NCI-H226 (cell line): ENCODE measurements at regions not wholly inside any gene's neighbourhood (a gene's known extent, or its start where the extent isn't known, plus 50 kb on each side); places are given as distances from the start of the nearest gene placed in this dataset.
"Not testable (repeated sequence)": the region's sequence is repeated elsewhere in the genome, so short reads cannot be mapped to it uniquely, and the experiment has no call there.

Source experiments
- DNase-seq: peaks from one replicate; pipeline ENCODE4 v3.0.0-alpha.2; 2015

DNA sequence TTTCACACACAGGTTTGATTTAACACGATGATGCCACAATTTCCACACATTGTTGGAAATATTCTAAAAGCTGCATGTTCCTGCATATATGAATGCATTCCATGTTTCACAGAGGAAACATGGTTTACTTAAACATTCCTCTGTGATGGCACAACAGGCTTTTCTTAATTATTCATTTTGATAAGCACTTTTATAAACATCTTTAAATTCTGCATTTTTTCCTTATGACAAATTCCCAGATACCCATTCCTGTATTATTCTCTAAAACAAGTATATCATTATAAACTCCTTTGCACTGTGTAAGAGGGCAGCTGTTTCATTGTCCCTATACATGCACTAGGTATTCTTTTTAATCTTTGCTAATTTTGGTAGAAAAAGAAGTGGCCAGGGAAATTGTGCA, 532.3 kb downstream of the SOX6 start:
- no peak for DNase-seq

GRCh38 chr11:15825976-15826650, 530.2 kb downstream of the SOX6 start:
- DNase-seq = no peak

GRCh38 chr11:15826826-15827225, 529.5 kb downstream of the SOX6 start:
- no peak for DNase-seq

DNA sequence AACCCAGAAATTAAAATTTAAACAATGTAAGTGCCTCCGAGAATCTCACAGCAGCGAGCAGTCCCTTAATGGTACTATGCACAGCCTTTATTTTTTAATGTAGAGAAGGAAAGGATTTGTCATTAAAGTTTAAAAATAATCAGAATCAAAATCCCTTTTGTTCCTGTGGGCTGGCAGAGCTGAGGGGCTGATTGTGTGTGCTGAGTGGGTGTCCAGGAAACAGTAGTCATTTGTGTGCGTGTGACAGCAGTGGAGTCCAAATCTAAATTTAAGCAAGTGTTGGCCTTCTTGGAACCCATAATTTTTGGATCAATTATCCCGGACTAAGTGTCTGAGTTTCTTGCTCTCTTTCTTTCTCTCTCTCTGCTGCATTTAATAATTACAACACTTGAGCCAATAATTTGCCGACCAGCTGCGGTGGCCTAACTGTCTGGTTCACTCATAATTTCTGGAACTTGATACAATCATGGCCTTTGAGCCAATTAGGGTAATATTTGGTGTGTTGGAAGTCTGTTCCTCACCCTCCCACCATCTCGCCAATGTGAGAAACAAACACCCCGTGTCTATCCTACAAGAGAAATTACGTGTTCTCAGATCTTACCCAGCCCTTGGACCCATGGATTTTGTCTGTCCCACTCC, 528.0 kb downstream of the SOX6 start:
- no peak for DNase-seq

DNA sequence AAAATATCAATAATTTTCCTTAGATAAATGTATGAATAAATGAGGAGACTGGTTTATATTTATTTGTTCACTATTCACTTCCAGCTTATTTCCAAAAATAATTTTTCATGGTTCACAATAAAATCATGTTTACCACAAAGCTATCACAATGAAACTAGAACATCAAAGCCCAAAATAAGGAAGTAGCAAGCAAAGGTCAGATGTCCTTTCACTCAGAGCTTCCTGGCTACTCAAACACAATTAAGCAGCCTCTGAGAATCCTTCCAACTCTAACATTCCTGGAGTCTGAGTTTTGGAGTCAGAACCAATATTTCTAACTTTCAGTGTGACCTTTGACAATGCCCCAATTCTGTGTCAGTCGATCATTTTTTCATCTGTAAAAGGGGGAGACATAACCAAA, 527.0 kb downstream of the SOX6 start:
- DNase-seq = no peak

DNA sequence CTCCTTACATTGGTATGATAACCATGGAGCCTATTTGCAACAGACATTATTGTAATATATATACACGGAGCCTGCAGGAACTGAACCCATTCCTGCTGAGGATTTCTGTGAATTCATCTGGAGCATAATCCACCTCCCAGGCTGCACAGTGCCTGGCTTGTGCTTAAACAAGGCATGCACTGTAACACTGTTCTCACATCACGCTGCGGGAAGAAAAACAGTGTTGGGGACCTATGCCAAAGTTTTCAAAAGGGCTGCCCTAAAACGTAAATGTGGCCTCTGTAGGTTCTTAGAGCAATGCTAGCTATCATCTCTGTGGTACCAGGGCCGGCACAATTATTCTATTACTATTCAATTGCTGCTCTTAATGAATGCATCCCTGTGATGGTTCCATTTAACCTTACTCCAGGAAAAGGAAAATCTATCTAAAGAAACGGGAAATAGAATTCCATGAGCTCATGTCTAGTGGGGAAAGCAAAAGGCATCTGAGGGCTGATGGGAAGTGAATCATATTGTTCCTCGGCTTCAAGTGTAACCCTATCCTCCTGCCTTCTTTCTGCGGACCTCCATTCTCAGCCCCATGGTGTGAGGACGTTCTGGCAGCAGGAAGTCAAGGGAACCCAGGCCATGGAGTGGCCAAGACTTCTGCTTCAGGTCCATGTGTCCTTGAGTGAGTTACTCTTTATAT, 525.5 kb downstream of the SOX6 start:
- DNase-seq = no peak

DNA sequence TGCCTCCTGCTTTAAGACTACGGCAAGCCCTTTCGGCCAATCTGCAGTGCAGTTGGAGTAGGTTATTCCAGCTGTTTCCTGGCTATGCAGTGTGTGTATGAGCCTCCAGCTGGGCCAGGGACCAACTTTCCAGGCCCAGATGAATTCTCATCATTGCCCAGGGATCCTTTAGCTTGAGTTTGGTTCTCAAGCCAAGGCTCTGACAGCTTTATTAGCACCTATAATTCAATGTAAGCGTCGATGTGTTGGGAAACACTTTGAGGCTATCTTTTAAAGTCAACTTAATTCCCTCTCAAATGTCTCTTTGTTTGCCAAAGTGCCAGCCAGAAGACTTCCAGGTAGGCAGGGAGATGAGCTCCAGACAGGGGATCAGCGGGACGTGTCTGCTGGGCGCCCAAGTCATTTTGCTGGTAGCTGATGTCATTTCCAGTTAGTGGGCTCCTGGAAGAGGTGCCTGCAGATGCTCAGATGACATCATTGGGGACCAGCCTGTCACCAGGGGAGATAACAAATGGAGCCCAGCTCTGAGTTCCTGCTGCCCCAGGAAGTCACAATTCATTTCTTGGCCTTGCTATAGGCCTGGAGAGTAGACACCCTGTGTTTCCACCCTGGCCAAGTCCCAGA, 520.4 kb downstream of the SOX6 start:
- DNase-seq = no peak

DNA sequence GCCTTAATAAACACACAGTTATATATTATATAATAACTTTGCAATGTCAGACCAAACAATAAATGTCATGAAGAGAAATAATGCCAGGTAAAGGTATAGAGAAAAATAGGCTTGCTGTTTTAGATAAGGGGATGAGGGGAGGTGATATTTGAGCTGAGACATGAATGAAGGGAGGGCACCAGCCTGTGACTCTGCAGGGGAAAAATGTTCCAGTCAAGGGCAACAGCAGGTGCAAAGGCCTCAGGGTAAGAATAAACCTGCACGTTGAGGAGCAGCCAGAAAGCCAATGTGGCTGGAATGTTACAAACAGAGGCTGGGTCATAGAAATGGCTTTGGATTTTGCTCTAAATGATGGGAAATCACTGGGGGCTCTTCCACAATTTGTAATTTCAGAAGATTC, 519.6 kb downstream of the SOX6 start:
- no peak for DNase-seq

DNA sequence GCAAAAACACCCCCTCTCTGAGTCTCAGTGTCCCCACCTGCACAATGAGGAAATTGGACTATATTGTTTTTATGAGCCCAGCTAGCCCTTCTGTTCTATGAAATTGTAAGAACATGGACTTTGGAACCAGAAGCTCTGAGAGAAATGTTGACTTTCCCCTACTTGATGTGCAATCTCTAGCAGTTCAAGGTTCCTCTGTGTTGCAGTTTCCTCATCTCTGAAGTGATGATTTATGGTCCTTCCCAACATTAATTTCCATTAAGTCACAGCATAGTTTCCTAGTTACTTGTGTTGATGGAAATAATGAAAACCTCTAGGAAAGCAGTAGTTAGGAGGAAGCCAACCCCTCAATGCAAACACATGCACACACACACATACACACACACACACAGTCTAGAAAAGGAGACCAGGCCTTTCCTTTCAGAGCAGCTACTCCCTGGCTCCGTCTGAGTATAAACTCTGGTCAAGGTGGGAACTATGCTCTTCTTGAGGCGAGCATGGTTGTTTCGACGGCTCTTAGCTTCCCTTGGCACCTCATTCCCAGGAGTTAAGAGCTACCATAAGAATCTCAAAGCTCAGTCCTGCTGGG, 518.4 kb downstream of the SOX6 start:
- DNase-seq = no peak

- DNase-seq = no peak
Measured at GRCh38 chr11:15839061-15839460, 517.3 kb downstream of the SOX6 start.

GRCh38 chr11:15840966-15841365, 515.4 kb downstream of the SOX6 start:
- DNase-seq = no peak

DNA sequence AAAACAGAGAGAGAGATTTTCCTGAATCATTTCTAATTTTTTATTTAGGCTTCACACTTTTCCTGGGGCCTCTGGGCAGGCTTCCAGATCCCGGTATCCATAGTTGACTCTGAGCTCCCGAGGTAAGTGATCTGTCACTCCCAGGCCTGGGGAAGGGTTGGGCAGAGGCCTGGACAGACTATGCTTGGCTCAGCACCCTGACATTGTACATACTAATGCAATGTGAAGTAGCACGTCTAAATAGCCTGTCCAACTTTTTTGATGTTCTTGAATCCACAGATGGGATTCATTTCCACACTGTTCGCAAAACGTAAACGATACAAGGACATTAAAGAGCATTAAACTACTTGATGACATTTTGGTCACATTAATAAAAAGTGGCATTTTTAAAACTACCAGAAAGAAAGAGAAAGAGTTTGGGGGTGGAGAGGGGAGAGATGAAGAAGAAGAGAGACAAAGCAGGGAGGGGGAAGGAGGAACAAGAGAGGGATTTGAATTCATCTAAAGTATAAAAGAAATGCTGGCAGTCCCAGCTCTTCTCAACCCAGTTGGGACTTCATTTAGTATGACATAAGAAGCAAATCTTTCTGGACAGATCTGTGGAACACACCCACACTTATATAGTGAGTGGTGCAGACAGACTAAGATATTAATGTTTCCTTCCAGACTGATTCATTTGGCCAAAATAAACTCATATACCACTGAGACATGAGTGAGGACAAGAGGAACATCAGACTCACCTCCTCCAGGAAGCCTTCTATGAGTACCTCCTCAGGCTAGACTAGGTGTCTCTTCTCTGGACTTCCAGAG, 514.2 kb downstream of the SOX6 start:
- no peak for DNase-seq

DNA sequence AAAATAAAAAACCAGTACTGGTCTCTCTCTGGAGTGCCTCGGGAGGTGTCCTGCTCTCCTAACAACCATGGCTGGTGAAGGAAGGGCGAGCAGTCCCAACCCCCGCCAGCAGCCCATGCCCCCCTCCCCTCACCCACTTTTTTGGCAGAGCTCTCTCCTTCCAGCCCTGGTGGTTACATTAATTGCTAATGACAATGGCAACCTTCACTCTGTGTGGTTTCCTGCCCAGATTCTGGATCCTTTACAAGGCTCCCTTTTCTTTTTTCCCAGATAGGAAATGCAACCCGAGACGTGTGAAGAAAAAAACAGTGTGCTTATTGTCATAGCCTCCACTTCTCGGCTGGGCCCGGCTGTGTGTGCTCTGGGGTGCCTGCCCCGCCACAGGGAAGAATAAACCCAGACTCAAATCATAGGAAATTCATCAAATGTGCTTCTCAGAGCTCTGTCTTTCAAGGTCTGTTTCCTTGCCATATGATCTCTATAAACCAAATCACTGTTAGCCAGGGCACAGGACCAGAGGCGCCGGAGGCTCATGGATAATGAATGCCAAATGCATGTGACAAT, 513.0 kb downstream of the SOX6 start:
- no peak for DNase-seq

DNA sequence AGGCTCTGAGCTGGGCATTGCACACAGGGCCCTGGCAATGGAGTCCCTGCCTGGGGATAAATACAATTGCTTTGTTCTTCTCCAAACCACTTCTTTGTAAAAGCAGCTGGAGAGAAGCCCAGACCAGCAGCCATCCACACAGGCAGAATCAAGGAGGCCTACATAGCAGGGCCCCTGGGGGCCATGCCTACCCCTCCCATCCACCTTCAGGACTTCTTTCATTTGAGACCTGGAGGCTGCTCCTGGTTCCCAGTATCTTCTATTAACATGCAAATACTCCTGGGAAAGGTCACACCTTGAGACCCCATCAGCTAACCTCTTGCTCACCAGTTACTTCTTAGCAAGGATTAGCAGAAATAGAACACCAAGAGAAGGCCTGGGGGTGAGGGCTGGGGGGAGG, 511.1 kb downstream of the SOX6 start:
- DNase-seq = no peak

- no peak for DNase-seq
Measured at GRCh38 chr11:15848631-15849168, 507.6 kb downstream of the SOX6 start.

DNA sequence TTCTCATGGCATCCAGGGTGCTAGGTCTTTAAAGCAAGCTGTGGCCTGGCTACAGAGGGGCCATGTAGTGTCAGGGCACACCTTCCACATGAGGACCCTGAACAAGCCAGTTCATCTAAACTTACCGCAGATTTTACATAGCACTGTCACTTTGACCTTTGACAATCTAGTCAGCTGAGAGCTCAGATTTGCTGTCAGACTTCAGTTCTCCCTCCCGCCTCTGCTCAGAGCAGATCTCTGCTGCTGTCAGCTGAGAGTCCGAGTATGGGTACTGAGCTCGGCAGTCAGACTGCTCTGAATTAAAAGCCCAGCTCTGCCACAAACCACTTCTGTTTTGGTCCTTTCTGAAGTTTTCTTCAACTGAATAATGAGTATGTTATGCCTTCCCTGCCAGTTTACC, 507.1 kb downstream of the SOX6 start:
- DNase-seq = no peak

- not testable (repeated sequence) for DNase-seq
Measured at GRCh38 chr11:15850335-15850734, 506.0 kb downstream of the SOX6 start.

DNA sequence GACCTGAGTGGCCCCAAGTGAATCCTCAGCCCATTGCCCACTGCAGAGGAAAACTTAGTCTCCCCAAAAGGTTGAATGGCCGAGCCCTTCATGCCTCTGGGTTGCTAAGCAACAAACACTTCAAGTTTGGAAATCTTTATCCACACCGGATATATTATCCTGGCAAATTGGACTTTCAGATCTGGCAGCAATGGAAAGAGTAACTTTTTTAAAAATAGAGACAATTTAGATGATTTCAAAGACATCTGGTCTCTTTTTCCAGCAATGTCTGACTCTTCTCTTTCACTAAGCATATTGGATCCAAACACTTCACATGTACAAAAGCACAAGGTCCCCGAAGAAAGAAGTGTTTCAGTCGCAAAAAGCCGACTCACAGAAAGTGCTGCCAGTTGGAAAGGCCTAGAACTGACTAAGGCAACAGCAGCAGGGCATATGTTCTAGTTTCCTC, 505.3 kb downstream of the SOX6 start:
- no peak for DNase-seq

- no peak for DNase-seq
Measured at GRCh38 chr11:15852179-15852578, 504.2 kb downstream of the SOX6 start.

GRCh38 chr11:15854245-15854644, 502.1 kb downstream of the SOX6 start:
- DNase-seq = no peak

- DNase-seq = no peak
Measured at GRCh38 chr11:15858881-15859280, 497.5 kb downstream of the SOX6 start.

GRCh38 chr11:15859411-15859810, 496.9 kb downstream of the SOX6 start:
- DNase-seq = no peak
